ENCODE measurements at regions not wholly inside any gene's neighbourhood (a gene's known extent, or its start where the extent isn't known, plus 50 kb on each side); places are given as distances from the start of the nearest gene placed in this dataset.
A peak's percentile ranks its signal among the peaks of the same experiment; 100 is the strongest.

DNA sequence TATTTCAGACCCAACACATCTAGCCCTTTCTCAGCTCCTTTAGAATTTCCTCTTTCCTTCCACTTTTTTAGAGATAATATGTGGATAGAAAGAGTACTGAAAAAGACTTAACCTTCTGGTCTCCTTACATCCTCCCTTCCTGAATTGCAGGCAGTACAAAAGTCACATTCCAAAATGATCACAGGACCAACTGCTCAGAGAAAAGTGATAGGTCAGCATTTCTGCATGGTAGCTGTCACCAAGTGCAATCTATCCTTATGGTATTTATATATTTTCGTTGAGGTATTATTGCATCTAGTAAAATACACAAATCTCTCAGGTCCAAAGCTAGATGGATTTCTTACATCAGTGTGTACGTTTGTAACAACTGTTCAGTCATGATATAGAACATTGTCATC lies 427.5 kb downstream of the LPIN1 start:
- DNase-seq (ENCODE audit: low read depth in 1 of 2, low spot score in 1 of 2), result no peak
- Histone ChIP-seq H3K4me2 (no peak overlapping the region), H3K4me3 (no peak overlapping the region), H3K9me3 (no peaks in the 10 kb centered on the region), H3K27ac (no peak overlapping the region), H3K4me1 (no peaks in the 10 kb centered on the region)
- no peak for ATAC-seq
- peak; percentile 93 for TF ChIP-seq MAFK (IDR thresholded peaks at IDR 0.05; ENCODE audit: partially characterized antibody)
- TF ChIP-seq EP300 (IDR thresholded peaks at IDR 0.05), result no peak
- FAIRE-seq, result no peak
- POLR2A ChIA-PET, result no interaction called here
- CTCF ChIA-PET, result no interaction called here
- WGBS (ENCODE audit: missing lambda C conversion rate), result 0% methylated on average over 2 of the region's 2 CpGs

DNA sequence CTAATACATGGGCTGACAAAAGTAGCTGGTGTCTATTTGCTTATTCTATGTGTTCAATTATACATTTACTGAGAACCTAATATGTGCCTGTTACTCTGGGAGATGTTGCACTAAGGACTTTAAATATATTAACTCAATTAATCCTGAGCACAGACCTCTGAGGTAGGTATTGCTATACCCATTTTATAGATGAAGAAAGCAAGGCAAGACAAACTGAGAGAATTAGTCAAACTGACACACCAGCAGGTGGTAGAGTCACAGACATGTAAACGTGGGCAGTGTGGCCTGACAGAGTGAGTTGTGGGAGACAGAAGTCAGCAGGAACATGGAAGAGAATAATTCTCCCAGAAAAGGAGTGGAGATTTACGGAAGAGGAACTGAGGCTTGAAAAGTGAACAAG lies 428.9 kb downstream of the LPIN1 start:
- no peak for ATAC-seq
- Histone ChIP-seq H3K27ac (no peak overlapping the region), H3K9me3 (no peaks in the 10 kb centered on the region), H3K4me1 (no peaks in the 10 kb centered on the region), H3K4me2 (no peak overlapping the region), H3K4me3 (no peak overlapping the region)
- ChIA-PET POLR2A (no interaction called here), CTCF (no interaction called here)
- TF ChIP-seq EP300 (IDR thresholded peaks at IDR 0.05) (no peak), MAZ (IDR thresholded peaks at IDR 0.05; ENCODE audit: borderline replicate concordance, low read depth, low read length) (no peak), ZFP36 (IDR thresholded peaks at IDR 0.05; ENCODE audit: borderline replicate concordance, partially characterized antibody) (no peak), POLR2AphosphoS2 (conservative IDR thresholded peaks at IDR 0.05; ENCODE audit: low read length) (no peak), JUNB (IDR thresholded peaks at IDR 0.05) (no peak), RNF2 (IDR thresholded peaks at IDR 0.05; ENCODE audit: borderline replicate concordance, low read depth) (no peak), KDM1A (IDR thresholded peaks at IDR 0.05; ENCODE audit: low read depth) (no peak), SMC3 (IDR thresholded peaks at IDR 0.05) (no peak), HOXB13 (CRISPR knock-in tag; IDR thresholded peaks at IDR 0.05; ENCODE audit: low read depth) (no peak)
- TF ChIP-seq, protein P1, sequence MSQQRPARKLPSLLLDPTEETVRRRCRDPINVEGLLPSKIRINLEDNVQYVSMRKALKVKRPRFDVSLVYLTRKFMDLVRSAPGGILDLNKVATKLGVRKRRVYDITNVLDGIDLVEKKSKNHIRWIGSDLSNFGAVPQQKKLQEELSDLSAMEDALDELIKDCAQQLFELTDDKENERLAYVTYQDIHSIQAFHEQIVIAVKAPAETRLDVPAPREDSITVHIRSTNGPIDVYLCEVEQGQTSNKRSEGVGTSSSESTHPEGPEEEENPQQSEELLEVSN (IDR thresholded peaks at IDR 0.05; ENCODE audit: borderline replicate concordance, low read depth), result no peak
- TF ChIP-seq, protein P2, sequence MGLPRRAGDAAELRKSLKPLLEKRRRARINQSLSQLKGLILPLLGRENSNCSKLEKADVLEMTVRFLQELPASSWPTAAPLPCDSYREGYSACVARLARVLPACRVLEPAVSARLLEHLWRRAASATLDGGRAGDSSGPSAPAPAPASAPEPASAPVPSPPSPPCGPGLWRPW (IDR thresholded peaks at IDR 0.05), result no peak
- no peak for DNase-seq (ENCODE audit: low read depth in 1 of 2, low spot score in 1 of 2)
- 21% methylated on average over 2 of the region's 2 CpGs for WGBS (ENCODE audit: missing lambda C conversion rate)
- FAIRE-seq, result no peak

DNA sequence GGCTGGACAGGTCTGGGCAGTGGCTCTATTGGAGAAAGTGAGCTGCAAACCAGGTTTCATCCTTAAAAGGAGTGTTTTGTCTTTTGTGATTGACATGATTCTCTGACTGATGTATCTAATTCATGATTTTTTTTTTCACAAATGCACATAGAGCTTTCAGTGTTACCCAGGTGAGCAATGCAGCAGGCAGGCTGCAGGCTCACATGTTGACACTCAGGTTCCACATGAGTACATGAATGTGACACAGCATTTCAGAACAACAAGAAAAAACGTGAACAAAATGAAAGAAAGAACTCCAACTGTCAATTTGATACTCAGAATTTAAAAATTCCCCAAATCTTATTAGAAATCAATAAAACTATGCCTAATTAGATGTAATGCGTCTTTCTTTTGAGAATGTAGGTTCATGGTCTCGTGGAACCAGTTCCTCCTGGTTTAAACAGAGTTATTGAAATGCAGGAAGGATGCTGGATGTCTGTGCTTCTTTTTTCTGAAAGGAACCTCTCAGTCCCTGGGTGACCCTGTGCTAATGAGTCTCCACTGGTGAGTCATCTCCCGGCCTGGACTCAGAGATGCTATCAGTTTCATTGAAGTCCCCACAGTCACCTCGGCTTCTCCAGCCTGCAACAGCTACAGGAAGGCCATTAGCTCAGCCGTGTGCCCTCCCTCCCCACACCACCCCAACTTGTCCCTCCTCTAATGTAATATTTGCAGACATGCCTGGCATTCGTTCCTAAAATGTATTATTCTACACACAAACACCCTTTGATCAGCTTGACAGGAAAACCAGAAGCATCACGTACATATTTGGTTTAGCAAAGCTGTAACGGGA lies 430.4 kb downstream of the LPIN1 start:
- POLR2A ChIA-PET, result no interaction called here
- TF ChIP-seq, protein P3, sequence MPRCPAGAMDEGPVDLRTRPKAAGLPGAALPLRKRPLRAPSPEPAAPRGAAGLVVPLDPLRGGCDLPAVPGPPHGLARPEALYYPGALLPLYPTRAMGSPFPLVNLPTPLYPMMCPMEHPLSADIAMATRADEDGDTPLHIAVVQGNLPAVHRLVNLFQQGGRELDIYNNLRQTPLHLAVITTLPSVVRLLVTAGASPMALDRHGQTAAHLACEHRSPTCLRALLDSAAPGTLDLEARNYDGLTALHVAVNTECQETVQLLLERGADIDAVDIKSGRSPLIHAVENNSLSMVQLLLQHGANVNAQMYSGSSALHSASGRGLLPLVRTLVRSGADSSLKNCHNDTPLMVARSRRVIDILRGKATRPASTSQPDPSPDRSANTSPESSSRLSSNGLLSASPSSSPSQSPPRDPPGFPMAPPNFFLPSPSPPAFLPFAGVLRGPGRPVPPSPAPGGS (IDR thresholded peaks at IDR 0.05), result no peak
- TF ChIP-seq FOSL2 (IDR thresholded peaks at IDR 0.05), result 0 out of 2 replicates have a peak, but pooled peaks have one; percentile 12
- TF ChIP-seq FOSL2 (CRISPR knock-in tag; IDR thresholded peaks at IDR 0.05), result no peak
- CTCF ChIA-PET, result interaction anchor here (0.6 kb wide), 1 partner anchor 84 kb away, joined by 3 read pairs; no protein-coding TSS in a partner anchor
- Histone ChIP-seq H3K27ac (no peak overlapping the region), H3K4me2 (no peak overlapping the region), H3K4me3 (no peak overlapping the region), H3K9me3 (no peaks in the 10 kb centered on the region), H3K4me1 (no peaks in the 10 kb centered on the region)
- FAIRE-seq (no peak), ATAC-seq (peak; percentile 33 to 52; a peak in 3 of 6 replicates), DNase-seq (ENCODE audit: low read depth in 1 of 2, low spot score in 1 of 2) (peak; percentile 9 to 14)
- WGBS (ENCODE audit: missing lambda C conversion rate), result 5% methylated on average over 9 of the region's 9 CpGs

DNA sequence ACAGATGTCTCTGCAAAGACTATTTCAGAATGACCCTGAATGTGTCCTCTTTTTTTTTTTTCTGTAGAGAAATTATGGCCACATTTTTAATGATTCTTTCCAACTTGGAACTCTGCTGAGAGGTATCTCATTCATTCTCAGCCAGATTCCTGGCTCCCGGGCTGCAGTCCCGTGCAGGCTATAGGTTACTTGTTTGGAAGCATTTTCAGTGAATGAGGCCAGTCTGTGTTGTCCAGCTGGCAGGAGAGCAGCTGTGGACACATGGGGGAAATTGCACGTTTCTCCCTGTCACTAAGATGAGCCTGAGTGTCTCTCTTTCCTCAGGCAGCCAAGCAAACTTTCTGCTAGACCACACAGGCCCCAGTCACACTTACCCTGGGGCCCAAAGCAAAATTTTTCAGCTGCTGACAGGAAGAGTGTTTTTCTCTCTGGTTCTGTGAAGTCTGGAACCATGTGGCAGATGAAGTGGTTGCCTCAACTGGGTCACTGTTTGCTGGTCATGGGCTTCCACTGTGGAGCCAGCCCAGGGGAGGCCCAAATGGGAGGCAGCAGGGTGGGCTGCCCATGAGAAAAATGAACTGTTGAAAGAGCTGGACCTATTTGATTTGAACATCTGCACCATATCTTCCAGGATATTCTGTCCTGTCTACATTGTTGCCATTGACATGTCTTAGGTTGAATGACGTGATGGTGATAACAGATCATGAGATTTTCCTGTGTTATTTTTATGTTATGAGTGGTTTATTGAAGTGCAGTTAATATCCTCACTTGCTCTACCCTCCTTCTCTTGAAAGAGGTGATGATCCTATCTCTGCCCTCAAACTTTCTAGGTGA lies 431.2 kb downstream of the LPIN1 start:
- Histone ChIP-seq H3K9me3 (no peaks in the 10 kb centered on the region), H3K4me1 (no peaks in the 10 kb centered on the region), H3K27ac (no peak overlapping the region), H3K4me2 (no peak overlapping the region), H3K4me3 (no peak overlapping the region)
- no peak for ATAC-seq
- no peak for FAIRE-seq
- ChIA-PET CTCF (interaction anchor here (0.6 kb wide), 1 partner anchor 83 kb away, joined by 3 read pairs; no protein-coding TSS in a partner anchor), POLR2A (no interaction called here)
- no peak for DNase-seq (ENCODE audit: low read depth in 1 of 2, low spot score in 1 of 2)
- 11% methylated on average over 4 of the region's 4 CpGs for WGBS (ENCODE audit: missing lambda C conversion rate)
- TF ChIP-seq HOXB13 (CRISPR knock-in tag; IDR thresholded peaks at IDR 0.05; ENCODE audit: low read depth), result no peak
- no peak for TF ChIP-seq FOSL2 (IDR thresholded peaks at IDR 0.05)
- no peak for TF ChIP-seq FOSL2 (CRISPR knock-in tag; IDR thresholded peaks at IDR 0.05)
- no peak for TF ChIP-seq NR3C1 (IDR thresholded peaks at IDR 0.05)
- TF ChIP-seq CEBPB (IDR thresholded peaks at IDR 0.05), result no peak
- no peak for TF ChIP-seq HOXB5 (CRISPR knock-in tag; IDR thresholded peaks at IDR 0.05)
- no peak for TF ChIP-seq MAZ (IDR thresholded peaks at IDR 0.05; ENCODE audit: borderline replicate concordance, low read depth, low read length)
- no peak for TF ChIP-seq ZSCAN20 (CRISPR knock-in tag; IDR thresholded peaks at IDR 0.05)
- TF ChIP-seq JUN (IDR thresholded peaks at IDR 0.05), result no peak
- TF ChIP-seq RNF2 (IDR thresholded peaks at IDR 0.05; ENCODE audit: borderline replicate concordance, low read depth), result no peak
- TF ChIP-seq, protein P4, sequence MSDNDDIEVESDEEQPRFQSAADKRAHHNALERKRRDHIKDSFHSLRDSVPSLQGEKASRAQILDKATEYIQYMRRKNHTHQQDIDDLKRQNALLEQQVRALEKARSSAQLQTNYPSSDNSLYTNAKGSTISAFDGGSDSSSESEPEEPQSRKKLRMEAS (IDR thresholded peaks at IDR 0.05), result no peak
- TF ChIP-seq, protein P5, sequence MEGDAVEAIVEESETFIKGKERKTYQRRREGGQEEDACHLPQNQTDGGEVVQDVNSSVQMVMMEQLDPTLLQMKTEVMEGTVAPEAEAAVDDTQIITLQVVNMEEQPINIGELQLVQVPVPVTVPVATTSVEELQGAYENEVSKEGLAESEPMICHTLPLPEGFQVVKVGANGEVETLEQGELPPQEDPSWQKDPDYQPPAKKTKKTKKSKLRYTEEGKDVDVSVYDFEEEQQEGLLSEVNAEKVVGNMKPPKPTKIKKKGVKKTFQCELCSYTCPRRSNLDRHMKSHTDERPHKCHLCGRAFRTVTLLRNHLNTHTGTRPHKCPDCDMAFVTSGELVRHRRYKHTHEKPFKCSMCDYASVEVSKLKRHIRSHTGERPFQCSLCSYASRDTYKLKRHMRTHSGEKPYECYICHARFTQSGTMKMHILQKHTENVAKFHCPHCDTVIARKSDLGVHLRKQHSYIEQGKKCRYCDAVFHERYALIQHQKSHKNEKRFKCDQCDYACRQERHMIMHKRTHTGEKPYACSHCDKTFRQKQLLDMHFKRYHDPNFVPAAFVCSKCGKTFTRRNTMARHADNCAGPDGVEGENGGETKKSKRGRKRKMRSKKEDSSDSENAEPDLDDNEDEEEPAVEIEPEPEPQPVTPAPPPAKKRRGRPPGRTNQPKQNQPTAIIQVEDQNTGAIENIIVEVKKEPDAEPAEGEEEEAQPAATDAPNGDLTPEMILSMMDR (IDR thresholded peaks at IDR 0.05), result no peak
- no peak for TF ChIP-seq FOXS1 (CRISPR knock-in tag; IDR thresholded peaks at IDR 0.05)
- no peak for TF ChIP-seq KDM1A (IDR thresholded peaks at IDR 0.05; ENCODE audit: low read depth)

All from A549 (cell line).